B cell (primary cell): ENCODE measurements at regions not wholly inside any gene's neighbourhood (a gene's known extent, or its start where the extent isn't known, plus 50 kb on each side); places are given as distances from the start of the nearest gene placed in this dataset.

Experiments
- CTCF ChIP-seq: fragments of 200-600 bp; IDR thresholded peaks from one replicate; pipeline ENCODE4 v1.8.0; 2022; ENCODE audit warnings: antibody characterized with exemption, mild to moderate bottlenecking
- EZH2 ChIP-seq: IDR thresholded peaks from 2 replicates; pipeline ENCODE4 v1.6.1; 2012; ENCODE audit warnings: borderline replicate concordance, low read depth, mild to moderate bottlenecking, moderate library complexity, low read length; ENCODE audit not compliant: insufficient read depth, poor library complexity, severe bottlenecking

DNA sequence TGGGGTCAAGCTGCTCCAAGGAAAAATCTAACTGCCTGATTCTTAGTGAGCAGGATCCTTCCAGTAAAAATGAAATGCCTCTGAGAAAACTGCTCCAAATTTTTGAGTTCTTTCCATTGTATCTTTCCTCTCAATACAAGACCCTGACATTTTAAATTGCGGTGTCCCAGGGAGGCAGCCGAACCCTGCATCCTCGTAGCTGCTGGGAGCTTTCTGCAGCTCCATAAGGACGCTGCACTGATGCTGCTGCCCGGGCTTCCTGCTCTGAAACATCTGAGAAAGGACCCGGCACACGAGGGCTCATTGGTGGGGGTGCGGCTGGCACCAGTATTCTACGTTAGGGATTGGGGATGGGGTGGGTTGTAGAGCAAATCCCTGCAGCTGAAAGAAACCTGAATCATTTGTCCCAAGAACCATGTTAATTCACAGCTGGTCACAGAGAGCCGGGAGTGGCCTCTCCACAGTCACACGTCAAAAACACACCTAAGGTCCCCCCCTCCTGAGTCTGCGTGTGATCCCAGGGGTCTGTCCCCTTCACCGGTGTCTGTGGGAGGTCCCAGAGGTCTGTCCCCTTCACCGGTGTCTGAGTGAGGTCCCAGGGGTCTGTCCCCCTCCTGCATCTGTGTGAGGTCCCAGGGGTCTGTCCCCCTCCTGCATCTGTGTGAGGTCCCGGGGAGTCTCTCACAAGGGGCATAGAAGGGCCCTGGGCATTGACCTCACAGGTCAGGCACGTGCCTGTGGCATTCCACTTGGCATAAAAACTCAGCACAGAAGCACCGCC is 63.4 kb upstream of the ZNF354B start:
- no peak for TF ChIP-seq CTCF
- TF ChIP-seq EZH2: no peak
